ENCODE measurements at regions not wholly inside any gene's neighbourhood (a gene's known extent, or its start where the extent isn't known, plus 50 kb on each side); places are given as distances from the start of the nearest gene placed in this dataset.

GRCh38 chr12:29907461-29907860, 123.7 kb upstream of the TMTC1 start:
- no peaks in the 10 kb centered on the region for H3K36me3 ChIP-seq
- H3K27me3 ChIP-seq = no peaks in the 10 kb centered on the region
- intact Hi-C loops (cut with DNase I; ENCODE audit: low total_unique reads) = no loop called here
- TF ChIP-seq POLR2A (IDR thresholded peaks at IDR 0.05) = no peak
- no peak for TF ChIP-seq CTCF (IDR thresholded peaks at IDR 0.05)
- H3K4me3 ChIP-seq = no peak overlapping the region
- no peaks in the 10 kb centered on the region for H3K9me3 ChIP-seq
- H3K27ac ChIP-seq = no peak overlapping the region
- DNase-seq = no peak
- no peaks in the 10 kb centered on the region for H3K4me1 ChIP-seq

GRCh38 chr12:29902043-29902442, 118.3 kb upstream of the TMTC1 start:
- Histone ChIP-seq H3K4me1 (no peaks in the 10 kb centered on the region), H3K27ac (no peak overlapping the region), H3K4me3 (no peak overlapping the region), H3K27me3 (no peaks in the 10 kb centered on the region), H3K9me3 (no peaks in the 10 kb centered on the region), H3K36me3 (no peaks in the 10 kb centered on the region)
- intact Hi-C loops (cut with DNase I; ENCODE audit: low total_unique reads) = no loop called here
- TF ChIP-seq CTCF (IDR thresholded peaks at IDR 0.05) (no peak), POLR2A (IDR thresholded peaks at IDR 0.05) (no peak)
- no peak for DNase-seq

GRCh38 chr12:29901585-29901984, 117.8 kb upstream of the TMTC1 start:
- intact Hi-C loops (cut with DNase I; ENCODE audit: low total_unique reads) = no loop called here
- no peaks in the 10 kb centered on the region for H3K4me1 ChIP-seq
- DNase-seq = no peak
- no peaks in the 10 kb centered on the region for H3K9me3 ChIP-seq
- TF ChIP-seq POLR2A (IDR thresholded peaks at IDR 0.05) (no peak), CTCF (IDR thresholded peaks at IDR 0.05) (no peak)
- H3K27ac ChIP-seq = no peak overlapping the region
- H3K36me3 ChIP-seq = no peaks in the 10 kb centered on the region
- no peak overlapping the region for H3K4me3 ChIP-seq
- no peaks in the 10 kb centered on the region for H3K27me3 ChIP-seq

- H3K27me3 ChIP-seq = no peaks in the 10 kb centered on the region
- intact Hi-C loops (cut with DNase I; ENCODE audit: low total_unique reads) = no loop called here
These were observed 115.6 kb upstream of the TMTC1 start for GRCh38 chr12:29899212-29899931.

More at GRCh38 chr12:29899212-29899931, 115.6 kb upstream of the TMTC1 start:
- no peaks in the 10 kb centered on the region for H3K36me3 ChIP-seq
- no peak overlapping the region for H3K27ac ChIP-seq
- DNase-seq = no peak
- TF ChIP-seq POLR2A (IDR thresholded peaks at IDR 0.05) (no peak), CTCF (IDR thresholded peaks at IDR 0.05) (no peak)
- H3K9me3 ChIP-seq = no peaks in the 10 kb centered on the region
- no peak overlapping the region for H3K4me3 ChIP-seq
- no peaks in the 10 kb centered on the region for H3K4me1 ChIP-seq
